ENCODE measurements at regions not wholly inside any gene's neighbourhood (a gene's known extent, or its start where the extent isn't known, plus 50 kb on each side); places are given as distances from the start of the nearest gene placed in this dataset.

- ChIA-PET POLR2A (no interaction called here), CTCF (no interaction called here)
- TF ChIP-seq CTCF (IDR thresholded peaks at IDR 0.05; ENCODE audit: low read depth, low read length) = no peak
- no peaks in the 10 kb centered on the region for H3K27me3 ChIP-seq (ENCODE audit: control insufficient read depth, insufficient read depth, low read length)
- H3K9me3 ChIP-seq (ENCODE audit: control insufficient read depth, insufficient read depth, low read length) = no peaks in the 10 kb centered on the region
- DNase-seq (ENCODE audit: low read depth, low spot score) = no peak
- no peak overlapping the region for H3K27ac ChIP-seq (ENCODE audit: low read depth, low read length)
- no peak overlapping the region for H3K4me3 ChIP-seq (ENCODE audit: low read depth, low read length)
These were observed 403.3 kb downstream of the PLK2 start for GRCh38 chr5:58056546-58056945.

- ChIA-PET POLR2A (no interaction called here), CTCF (no interaction called here)
- Histone ChIP-seq H3K9me3 (ENCODE audit: control insufficient read depth, insufficient read depth, low read length) (no peaks in the 10 kb centered on the region), H3K27ac (ENCODE audit: low read depth, low read length) (no peak overlapping the region), H3K27me3 (ENCODE audit: control insufficient read depth, insufficient read depth, low read length) (no peaks in the 10 kb centered on the region), H3K4me3 (ENCODE audit: low read depth, low read length) (no peak overlapping the region)
- TF ChIP-seq CTCF (IDR thresholded peaks at IDR 0.05; ENCODE audit: low read depth, low read length) = no peak
- no peak for DNase-seq (ENCODE audit: low read depth, low spot score)
These were observed 405.9 kb downstream of the PLK2 start for GRCh38 chr5:58054018-58054417.

GRCh38 chr5:58048954-58049353 lies 410.9 kb downstream of the PLK2 start:
- ChIA-PET POLR2A (no interaction called here), CTCF (no interaction called here)
- no peaks in the 10 kb centered on the region for H3K27me3 ChIP-seq (ENCODE audit: control insufficient read depth, insufficient read depth, low read length)
- H3K4me3 ChIP-seq (ENCODE audit: low read depth, low read length) = no peak overlapping the region
- no peak overlapping the region for H3K27ac ChIP-seq (ENCODE audit: low read depth, low read length)
- DNase-seq (ENCODE audit: low read depth, low spot score) = no peak
- H3K9me3 ChIP-seq (ENCODE audit: control insufficient read depth, insufficient read depth, low read length) = no peaks in the 10 kb centered on the region
- TF ChIP-seq CTCF (IDR thresholded peaks at IDR 0.05; ENCODE audit: low read depth, low read length) = no peak

GRCh38 chr5:58048185-58048925 lies 411.5 kb downstream of the PLK2 start:
- CTCF ChIA-PET = interaction anchor here (0.5 kb wide), 1 partner anchor 415 kb away, joined by 4 read pairs; no protein-coding TSS in a partner anchor
- no peak for TF ChIP-seq CTCF (IDR thresholded peaks at IDR 0.05; ENCODE audit: low read depth, low read length)
- Histone ChIP-seq H3K9me3 (ENCODE audit: control insufficient read depth, insufficient read depth, low read length) (no peaks in the 10 kb centered on the region), H3K4me3 (ENCODE audit: low read depth, low read length) (no peak overlapping the region), H3K27me3 (ENCODE audit: control insufficient read depth, insufficient read depth, low read length) (no peaks in the 10 kb centered on the region), H3K27ac (ENCODE audit: low read depth, low read length) (no peak overlapping the region)
- POLR2A ChIA-PET = no interaction called here
- DNase-seq (ENCODE audit: low read depth, low spot score) = no peak

GRCh38 chr5:58046371-58046770 lies 413.5 kb downstream of the PLK2 start:
- H3K27ac ChIP-seq (ENCODE audit: low read depth, low read length) = no peak overlapping the region
- no peak for DNase-seq (ENCODE audit: low read depth, low spot score)
- ChIA-PET CTCF (interaction anchor here (0.9 kb wide), 1 partner anchor 23 kb away, joined by 3 read pairs; no protein-coding TSS in a partner anchor), POLR2A (interaction anchor here (0.7 kb wide), 1 partner anchor 15 kb away, joined by 4 read pairs; no protein-coding TSS in a partner anchor)
- H3K4me3 ChIP-seq (ENCODE audit: low read depth, low read length) = no peak overlapping the region
- no peaks in the 10 kb centered on the region for H3K9me3 ChIP-seq (ENCODE audit: control insufficient read depth, insufficient read depth, low read length)
- no peak for TF ChIP-seq CTCF (IDR thresholded peaks at IDR 0.05; ENCODE audit: low read depth, low read length)
- H3K27me3 ChIP-seq (ENCODE audit: control insufficient read depth, insufficient read depth, low read length) = no peaks in the 10 kb centered on the region
